Ramos (cell line): ENCODE measurements at regions not wholly inside any gene's neighbourhood (a gene's known extent, or its start where the extent isn't known, plus 50 kb on each side); places are given as distances from the start of the nearest gene placed in this dataset.

ENCODE experiments used
- in situ Hi-C: fragments of 300-500 bp; cut with MboI; formaldehyde crosslinking; loops from one replicate; pipeline ENCODE4 v1.14.3; 2022; ENCODE audit warnings: low sequenced_read_pairs; ENCODE audit not compliant: unreplicated experiment

DNA sequence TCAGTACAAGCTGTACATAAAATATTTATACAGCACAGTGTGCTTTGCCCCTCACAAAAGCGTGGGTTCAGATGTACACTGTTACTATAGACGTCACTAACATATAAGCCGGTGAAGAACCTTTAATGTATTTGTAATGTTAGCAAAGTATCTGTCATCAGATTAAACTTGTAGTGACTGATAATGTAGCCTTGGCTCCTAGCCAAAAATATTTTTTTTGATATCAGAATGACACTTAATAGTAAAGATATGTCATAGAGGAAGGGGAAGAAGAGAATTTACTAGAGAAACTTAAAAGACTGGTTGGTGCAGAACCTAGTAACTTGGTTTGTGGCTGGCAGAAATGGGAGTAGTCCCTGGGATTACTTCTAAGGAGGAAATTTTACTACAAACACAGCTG, 258.7 kb upstream of the DMRT1 start:
- in situ Hi-C loops, result no loop called here

DNA sequence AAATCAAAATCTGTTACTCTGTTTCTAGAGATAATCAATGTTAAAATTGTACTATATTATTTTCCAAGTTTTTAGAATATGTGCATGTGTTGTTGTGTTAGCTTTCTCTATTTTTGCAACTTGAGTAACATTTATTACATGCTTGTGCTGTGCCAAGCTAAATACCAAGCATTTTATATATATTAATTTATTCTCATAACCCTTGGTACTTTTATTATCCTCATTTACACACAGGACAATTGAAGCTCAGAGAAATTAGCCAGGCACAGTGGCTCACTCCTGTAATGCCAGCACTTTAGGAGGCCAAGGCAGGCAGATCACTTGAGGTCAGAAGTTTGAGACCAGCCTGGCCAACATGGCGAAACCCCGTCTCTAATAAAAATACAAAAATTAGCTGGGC, 254.0 kb upstream of the DMRT1 start:
- in situ Hi-C loops, result no loop called here

DNA sequence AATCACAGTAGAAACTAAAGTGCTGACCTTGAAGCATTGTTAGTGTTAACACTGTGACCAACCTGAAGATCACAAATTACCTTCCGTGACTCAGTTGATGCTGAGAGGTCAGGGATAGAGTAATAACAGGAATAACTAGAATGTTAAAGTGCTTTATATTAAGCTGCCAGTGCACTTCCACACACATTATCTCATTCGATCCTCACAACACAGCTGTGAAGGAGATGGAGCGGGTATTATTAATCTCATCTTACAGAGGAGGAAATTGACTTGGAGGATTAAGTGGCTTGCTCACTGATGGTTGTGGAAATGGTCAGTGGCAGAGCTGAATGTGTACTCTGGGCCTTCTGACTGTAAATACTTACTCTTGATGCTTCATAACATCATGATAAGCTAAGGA, 252.5 kb upstream of the DMRT1 start:
- in situ Hi-C loops, result no loop called here

DNA sequence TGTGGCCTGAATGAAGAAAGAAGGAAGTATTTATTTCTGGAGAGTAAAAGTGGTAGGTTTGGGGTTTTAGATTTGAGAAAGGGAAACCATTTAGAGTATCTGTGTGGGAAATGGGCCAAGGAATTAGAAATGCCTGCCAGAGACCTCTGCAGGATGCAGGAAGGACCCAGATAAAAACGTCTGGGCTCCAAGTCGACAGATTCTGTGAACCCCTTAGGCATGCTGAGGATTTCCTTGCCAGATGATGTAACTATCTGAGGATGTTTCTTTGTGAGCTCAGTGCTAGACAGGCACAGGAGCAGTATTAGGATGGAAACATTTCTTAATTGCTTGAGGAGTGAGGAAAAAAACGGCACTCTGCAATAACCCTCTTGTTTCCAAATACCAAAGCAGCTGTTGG, 251.8 kb upstream of the DMRT1 start:
- in situ Hi-C loops, result no loop called here

DNA sequence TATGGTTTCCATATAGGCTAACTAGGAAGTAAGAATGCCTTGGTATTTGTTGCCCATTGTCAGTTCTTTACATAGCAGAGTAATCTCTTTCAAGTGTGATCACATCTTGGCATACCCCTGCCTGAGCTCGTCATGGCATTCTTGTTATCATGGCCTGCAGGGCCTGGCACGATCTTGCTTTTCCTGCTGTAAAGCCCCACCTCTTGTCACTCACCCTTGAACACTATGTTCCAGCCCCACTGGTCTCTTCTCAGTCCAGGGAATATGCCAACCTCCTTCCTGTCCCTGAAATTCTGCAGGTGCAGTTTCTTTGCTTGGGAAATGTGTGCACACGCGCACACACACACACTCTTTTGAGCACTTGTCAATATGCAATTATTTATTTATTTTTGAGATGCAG, 250.2 kb upstream of the DMRT1 start:
- in situ Hi-C loops, result no loop called here

DNA sequence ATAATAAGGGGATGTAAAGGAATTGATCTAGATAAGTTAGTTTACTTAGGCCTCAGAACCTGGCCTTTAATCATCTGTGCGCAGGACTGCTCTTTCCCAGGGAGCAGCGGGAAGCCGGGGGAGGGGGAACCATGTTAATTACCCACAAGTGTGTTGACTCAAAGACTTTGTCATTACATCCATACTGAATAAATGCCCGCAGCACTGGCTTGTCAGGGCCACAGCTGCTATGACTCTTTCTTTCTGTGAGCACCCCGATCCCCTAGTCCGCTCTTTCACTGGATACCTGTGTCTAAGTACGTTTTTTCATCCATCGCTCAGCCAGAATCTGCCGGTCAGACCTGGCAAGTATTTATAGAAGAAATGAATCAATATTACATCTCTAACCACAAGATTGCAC, 249.3 kb upstream of the DMRT1 start:
- in situ Hi-C loops, result no loop called here

DNA sequence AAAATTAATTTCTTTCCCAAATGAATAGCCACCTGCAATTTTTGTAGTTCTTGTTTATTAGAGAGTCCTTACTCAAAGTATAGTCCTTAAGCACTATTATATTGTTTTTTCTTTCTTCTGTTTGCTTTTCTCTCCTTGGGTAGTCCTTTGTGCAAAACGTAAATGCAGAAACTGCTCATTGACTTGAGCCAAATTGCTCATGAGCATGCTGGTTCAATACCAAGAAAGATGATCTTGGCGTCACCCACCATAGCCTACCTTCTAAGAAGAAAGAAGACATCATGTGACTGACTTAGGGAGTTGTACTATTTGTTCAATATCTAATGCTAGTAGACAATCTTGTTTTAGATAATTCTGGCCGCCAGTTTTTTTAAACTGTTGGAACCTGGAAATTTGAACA, 248.8 kb upstream of the DMRT1 start:
- in situ Hi-C loops, result no loop called here

DNA sequence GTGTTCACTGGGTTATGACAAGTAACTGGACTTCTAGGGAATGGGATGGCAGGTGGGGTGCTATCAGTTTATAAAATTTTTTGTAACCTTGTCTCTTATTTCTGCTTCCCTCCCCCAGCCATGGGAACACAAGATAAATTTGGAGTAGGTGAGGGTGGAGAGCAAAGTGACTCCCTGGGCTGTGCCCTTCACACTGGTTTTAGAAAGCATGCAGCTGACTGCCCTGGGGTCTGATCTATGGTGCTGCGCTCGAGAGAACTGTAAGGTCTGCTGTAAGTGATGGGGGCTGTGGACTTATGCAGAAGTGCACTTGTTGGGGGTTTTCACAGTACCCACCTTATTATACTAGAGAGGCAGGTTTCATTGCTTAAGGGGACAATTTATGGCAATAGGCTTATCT, 247.7 kb upstream of the DMRT1 start:
- in situ Hi-C loops, result no loop called here

DNA sequence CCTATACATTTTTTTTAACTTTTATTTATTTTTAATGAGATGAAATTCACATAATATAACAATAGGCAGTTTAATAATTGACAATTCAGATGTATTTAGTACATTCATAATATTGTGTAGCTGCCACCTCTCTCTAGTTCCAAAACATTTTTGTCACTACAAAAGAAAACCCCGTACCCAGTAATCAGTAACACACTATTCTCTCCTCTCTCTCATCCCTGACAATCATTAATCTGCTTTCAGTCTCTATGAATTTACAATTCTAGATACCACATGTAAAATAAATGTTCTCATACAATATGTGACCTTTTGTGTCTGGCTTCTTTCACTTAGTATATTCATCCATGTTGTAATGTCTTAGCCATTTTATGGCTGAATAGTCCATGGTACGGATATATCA, 244.8 kb upstream of the DMRT1 start:
- in situ Hi-C loops, result no loop called here

DNA sequence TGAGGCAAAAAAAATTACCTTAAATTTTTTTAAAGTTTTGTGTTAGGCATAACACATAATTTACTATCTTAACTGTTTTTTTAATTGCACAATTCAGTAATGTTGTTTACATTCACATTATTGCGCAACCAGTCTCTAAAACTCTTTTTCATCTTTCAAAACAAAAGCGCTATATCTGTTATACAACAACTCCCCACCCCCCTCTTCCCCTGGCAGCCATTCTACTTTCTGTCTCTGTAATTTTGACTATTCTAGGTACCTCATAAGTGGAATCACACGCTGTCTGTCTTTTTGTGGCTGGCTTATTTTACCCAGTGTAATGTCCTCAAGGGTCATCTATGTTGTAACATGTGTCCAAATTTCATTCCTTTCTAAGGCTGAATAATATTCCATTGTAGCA, 241.5 kb upstream of the DMRT1 start:
- in situ Hi-C loops, result loop anchor here (25.0 kb wide), 1 partner anchor 412 kb away; no protein-coding TSS in a partner anchor

DNA sequence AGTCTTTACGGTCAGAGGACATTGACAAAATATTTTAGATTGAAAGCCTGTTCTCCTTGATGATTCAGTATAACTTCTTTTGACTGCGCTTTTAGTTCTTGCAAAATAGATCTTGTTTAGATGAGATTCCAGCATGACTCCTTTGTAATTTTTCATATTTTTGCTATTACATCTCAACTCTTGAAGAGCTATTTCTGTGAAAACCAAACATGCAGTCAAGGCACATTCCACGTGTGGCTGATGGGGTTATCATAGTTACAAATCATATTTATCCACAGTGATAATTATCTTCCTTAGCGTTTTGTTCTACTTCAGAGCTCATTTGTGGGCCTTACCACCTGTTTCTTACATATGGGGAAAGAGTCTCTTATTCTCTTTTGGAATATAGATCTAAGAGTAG, 238.8 kb upstream of the DMRT1 start:
- in situ Hi-C loops, result loop anchor here (25.0 kb wide), 1 partner anchor 410 kb away; no protein-coding TSS in a partner anchor

DNA sequence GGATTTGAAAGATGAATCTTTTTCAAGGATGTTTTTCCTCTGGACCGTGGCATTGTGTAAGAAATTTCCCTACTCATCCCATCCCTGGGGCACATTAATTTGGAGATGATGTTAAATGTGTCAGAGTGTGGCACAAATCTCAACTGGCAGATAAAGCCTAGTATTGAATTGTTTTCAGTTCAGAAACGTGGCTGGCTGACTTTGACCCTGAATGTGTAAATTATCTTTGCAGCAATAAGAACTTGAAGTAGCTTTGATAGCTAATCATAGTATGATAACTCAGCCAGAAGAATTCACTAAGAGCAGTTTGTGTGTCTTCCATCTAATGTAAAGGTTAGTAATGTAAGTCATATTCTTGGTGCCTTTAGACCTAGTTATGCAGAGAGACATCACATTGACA, 238.4 kb upstream of the DMRT1 start:
- in situ Hi-C loops, result loop anchor here (25.0 kb wide), 1 partner anchor 409 kb away; no protein-coding TSS in a partner anchor

DNA sequence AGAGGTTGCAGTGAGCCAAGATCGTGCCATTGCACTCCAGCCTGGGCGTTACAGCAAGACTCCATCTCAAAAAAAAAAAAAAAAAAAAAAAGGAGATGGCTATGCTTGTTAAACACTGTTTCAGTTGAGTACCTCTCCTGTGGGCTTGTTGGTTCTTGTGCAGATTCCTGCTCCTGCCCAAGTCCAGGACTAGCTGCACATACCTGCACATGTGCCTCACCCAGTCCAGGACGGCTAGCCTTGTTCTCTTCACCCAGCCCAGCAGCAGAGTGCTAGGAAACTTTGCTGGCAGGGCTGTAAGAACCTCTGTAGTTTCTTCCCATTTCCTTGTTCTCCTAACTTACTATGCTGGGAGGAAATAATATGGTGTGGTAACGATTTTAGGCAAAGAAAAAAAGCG, 234.1 kb upstream of the DMRT1 start:
- in situ Hi-C loops, result loop anchor here (25.0 kb wide), 1 partner anchor 405 kb away; no protein-coding TSS in a partner anchor

DNA sequence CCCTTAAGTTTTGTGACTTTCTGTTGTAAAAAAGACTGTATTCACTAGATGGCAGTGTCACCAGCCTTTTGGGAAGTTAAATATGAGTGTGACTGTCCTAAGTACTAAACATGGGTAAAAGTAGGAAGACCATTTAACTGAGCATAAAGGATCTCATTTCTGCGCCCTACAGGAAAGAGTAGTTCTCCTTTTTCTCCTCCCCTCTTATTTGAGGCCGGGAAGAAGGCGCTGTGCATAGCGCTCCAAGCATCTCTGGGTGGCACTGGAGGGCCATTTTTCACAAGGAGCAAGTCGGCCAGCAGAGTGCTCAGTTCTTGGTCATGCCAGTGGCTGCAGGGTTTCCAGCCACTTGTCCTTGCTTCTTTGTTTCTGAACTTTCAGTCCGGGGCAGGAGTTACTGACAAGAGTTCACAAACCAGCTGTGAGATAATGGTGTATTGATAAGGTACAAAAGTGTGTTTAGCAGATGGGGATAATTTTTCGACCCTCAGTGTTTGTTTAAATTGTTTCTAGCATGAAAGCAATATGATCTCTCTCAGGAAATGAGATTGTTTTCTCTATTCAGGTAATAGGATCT, 227.6 kb upstream of the DMRT1 start:
- in situ Hi-C loops, result loop anchor here (5.0 to 25.0 kb wide), 2 partner anchors 153 to 398 kb away; no protein-coding TSS in a partner anchor

DNA sequence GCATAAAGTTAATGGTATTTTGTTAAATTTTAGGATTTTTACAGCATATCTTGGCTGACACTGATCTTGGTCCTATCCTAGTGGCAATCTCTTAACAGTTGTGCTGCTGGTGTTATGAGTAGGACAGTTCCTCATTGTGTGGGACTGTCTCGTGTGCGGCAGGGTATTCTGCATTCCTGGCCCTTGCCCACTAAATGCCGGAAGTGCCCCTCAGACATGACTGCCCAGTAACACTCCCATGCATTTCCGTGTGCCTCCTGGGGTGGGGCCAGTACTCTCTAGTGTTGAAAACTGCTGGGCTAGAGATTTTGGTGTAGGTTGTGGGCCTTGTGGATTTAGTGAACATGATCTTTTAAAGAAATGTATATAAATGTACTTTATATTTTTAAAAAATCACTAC, 227.1 kb upstream of the DMRT1 start:
- in situ Hi-C loops, result loop anchor here (5.0 to 25.0 kb wide), 2 partner anchors 153 to 398 kb away; no protein-coding TSS in a partner anchor

DNA sequence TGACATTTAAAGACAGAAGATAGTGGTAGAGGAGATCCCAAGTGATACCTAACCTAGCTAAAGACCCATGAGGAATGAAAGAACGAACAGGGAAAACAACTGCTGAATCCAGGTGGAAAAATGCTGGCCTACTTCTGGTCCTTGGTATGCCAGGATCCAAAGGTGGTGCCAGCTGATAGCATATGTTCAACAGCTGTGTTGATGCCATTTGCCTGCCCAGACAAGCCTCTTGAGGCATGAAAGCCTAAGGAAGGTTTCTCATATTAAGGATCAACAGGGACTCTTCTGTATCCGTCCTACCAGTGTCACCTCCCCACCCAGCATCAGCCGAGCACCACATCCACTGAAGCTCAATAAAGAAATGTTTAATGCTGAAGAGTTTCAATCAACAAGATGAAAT, 225.7 kb upstream of the DMRT1 start:
- in situ Hi-C loops, result loop anchor here (25.0 kb wide), 1 partner anchor 397 kb away; no protein-coding TSS in a partner anchor

DNA sequence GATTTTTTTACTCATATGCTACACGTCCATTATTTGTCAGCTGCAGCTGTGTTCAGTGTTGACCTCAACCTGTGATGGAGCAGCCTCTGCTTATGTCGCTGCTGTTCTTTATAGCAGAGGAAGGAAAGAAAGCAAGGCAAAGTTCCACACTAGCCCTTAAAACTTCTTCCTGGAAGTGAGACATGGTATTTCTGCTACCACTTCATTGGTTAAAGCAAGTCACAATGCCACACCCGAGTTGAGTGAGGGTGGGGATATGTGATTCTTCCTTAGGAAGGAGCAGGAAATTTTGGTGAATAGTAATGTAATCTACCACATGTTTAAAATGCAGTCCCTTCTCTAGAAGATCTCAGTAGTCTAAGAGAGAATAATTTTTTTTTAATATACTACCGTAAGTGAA, 224.8 kb upstream of the DMRT1 start:
- in situ Hi-C loops, result loop anchor here (25.0 kb wide), 1 partner anchor 396 kb away; no protein-coding TSS in a partner anchor

DNA sequence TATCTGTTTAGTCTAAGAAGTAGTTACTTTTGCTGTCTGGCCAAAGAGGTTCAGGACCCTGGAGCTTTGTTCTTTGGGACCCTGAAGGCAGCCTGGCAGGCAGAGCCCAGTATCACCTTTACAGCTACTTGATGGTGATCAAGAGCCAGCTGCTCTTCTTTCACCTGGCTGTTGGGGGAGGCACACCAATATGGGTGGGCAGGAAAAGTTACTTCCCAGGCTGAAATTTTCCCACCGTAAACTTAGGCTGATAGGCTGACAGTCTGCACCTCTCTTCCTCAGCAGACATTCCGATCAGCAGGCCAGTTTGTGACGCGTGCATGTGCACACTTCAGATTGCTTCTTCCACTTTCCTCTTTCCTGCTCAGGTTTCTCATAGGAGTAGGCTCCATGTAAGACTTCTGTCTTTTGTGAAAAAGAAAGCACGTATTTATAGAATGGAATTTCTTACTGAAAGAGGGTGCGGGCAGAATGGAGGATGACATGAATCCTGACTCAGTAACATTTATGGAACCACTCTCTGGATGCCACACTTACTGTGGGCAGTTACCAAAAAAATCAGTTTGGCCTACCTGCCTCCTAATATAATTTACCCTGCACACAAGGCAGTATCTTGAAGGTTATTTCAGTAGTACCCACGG, 223.9 kb upstream of the DMRT1 start:
- in situ Hi-C loops, result loop anchor here (25.0 kb wide), 1 partner anchor 395 kb away; no protein-coding TSS in a partner anchor

DNA sequence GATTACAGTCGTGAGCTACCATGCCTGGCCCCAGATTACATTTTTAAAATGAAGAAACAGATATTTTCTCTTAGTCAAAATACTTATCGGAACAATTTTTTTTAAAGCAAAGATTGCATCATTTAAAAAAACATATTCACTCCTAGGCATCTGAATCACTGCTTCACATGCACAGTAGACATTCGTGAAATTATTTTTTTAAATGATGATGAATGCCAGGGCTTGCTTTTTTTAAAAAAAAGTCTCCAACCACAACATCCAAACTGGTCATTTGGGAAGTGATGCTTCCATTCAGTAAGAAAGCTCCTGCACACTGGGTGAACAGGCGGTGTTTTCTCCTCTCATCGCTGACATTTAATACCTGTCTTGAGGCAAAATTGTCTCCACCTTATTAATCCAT, 223.0 kb upstream of the DMRT1 start:
- in situ Hi-C loops, result loop anchor here (25.0 kb wide), 1 partner anchor 394 kb away; no protein-coding TSS in a partner anchor

DNA sequence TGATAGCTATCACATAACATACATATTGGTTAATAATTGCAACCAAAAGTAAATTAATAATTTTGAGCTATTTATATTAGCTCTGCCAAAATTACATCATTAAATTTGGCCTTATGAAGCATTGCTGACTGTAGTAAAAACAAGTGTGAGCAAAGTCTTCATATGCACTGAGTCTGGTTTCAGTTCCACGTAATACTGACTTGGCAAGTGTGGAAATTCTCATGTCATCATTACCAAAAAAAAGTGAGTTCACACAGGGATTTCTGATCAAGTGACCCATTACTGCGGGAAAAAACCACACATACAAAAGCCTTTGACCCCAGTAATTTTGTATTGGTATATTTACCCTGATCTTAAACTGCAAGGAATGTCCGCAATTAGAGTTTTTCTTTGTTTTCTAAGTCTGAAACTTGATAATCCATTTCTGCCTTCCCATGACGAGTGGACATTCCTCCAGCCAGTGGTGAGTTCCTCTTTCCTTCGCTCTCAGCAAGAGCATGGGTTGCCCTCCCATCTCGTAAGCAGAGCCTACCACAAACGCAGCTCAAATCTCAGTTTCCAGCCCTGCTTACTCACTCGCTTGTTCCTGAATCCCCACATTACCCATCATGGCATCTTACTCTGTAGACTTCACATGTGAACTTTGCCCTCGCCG, 220.2 kb upstream of the DMRT1 start:
- in situ Hi-C loops, result loop anchor here (25.0 kb wide), 1 partner anchor 391 kb away; no protein-coding TSS in a partner anchor

DNA sequence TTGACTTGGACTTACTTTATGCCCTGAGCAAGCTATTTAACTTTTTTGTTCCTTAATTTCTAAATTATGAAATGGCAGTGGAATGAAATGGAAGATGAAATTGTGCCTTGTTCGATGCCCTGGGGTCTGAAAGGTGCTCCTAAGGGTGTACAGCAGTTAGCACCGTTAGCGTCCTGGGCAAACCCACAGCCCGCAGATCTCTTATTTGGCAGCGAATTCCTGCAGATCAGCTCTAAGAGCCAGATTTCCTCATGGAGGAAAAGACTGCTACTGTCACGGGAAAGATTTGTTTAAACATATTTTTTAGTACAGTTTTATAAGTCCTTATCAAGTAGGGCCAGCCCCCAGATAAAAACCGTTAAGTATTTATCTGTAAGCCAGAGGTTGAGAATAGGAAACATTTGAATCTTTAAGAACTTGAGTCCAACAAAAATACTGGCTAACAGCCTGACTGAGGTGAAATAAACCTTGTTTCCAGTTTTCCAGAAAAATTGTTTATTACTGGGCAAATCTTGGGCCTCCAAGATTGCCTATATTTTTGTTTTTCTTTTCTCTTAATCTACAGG, 216.5 kb upstream of the DMRT1 start:
- in situ Hi-C loops, result loop anchor here (25.0 kb wide), 1 partner anchor 387 kb away; no protein-coding TSS in a partner anchor
